Heart left ventricle (tissue), 16 donors: ENCODE measurements at regions not wholly inside any gene's neighbourhood (a gene's known extent, or its start where the extent isn't known, plus 50 kb on each side); places are given as distances from the start of the nearest gene placed in this dataset.
"Not testable (repeated sequence)": the region's sequence is repeated elsewhere in the genome, so short reads cannot be mapped to it uniquely, and the experiment has no call there.

Experiments
- ATAC-seq, 4 donors: fragments of 200-7000 bp; cut with Tn5 transposase; one replicate each; pipeline ENCODE4 v1.9.1; 2020 to 2022; ENCODE audit warnings: moderate library complexity in 4 of 4, mild to moderate bottlenecking in 3 of 4, moderate number of reproducible peaks in 1 of 4
- DNase-seq, 5 donors: peaks; one replicate each; pipeline ENCODE4 v3.0.0-alpha.2; 2020
- H3K27ac ChIP-seq, 12 donors: fragments of 200-600 bp; sonication (generic) in 4 of 12; one replicate each; pipeline versions ENCODE4 v1.5.0 to v1.8.0; 2016 to 2022; ENCODE audit warnings: mild to moderate bottlenecking in 2 of 12
- H3K27me3 ChIP-seq, 9 donors: fragments of 200-600 bp; sonication (generic) in 2 of 9; one replicate each; pipeline versions ENCODE4 v1.5.1 to v1.8.0; 2016 to 2022; ENCODE audit warnings: mild to moderate bottlenecking in 3 of 9
- H3K36me3 ChIP-seq, 9 donors: fragments of 200-600 bp; sonication (generic) in 2 of 9; one replicate each; pipeline versions ENCODE4 v1.5.0 to v1.8.0; 2018 to 2022; ENCODE audit warnings: mild to moderate bottlenecking in 2 of 9
- H3K4me1 ChIP-seq, 12 donors: fragments of 200-600 bp; sonication (generic) in 4 of 12; one replicate each; pipeline versions ENCODE4 v1.5.0 to v1.8.0; 2016 to 2022; ENCODE audit warnings: mild to moderate bottlenecking in 3 of 12
- H3K4me3 ChIP-seq, 12 donors: fragments of 200-600 bp; sonication (generic) in 4 of 12; one replicate each; pipeline versions ENCODE4 v1.5.0 to v1.8.0; 2017 to 2022; ENCODE audit warnings: mild to moderate bottlenecking in 9 of 12, moderate library complexity in 4 of 12
- H3K9me3 ChIP-seq, 12 donors: fragments of 200-600 bp; sonication (generic) in 4 of 12; one replicate each; pipeline versions ENCODE4 v1.5.0 to v1.8.0; 2016 to 2022; ENCODE audit warnings: mild to moderate bottlenecking in 1 of 12
- CTCF ChIP-seq, 12 donors: fragments of 200-600 bp; sonication (generic) in 4 of 12; IDR thresholded peaks; one replicate each; pipeline versions ENCODE4 v1.5.0 to v1.8.0; 2018 to 2022; ENCODE audit warnings: antibody characterized with exemption in 12 of 12, mild to moderate bottlenecking in 5 of 12
- POLR2A ChIP-seq, 2 donors: fragments of 450-650 bp; IDR thresholded peaks; one replicate each; pipeline ENCODE4 v1.6.1; 2017; ENCODE audit warnings: antibody characterized with exemption in 2 of 2, mild to moderate bottlenecking in 2 of 2, moderate library complexity in 2 of 2
- WGBS, 4 donors: extraction: QIAGEN DNeasy Blood & Tissue Kit in 2 of 4; methylation state at CpG; one replicate each; pipeline versions ENCODE4 v1.1.5 to v1.1.7; 2013 to 2018; 5-methylcytosine and 5-hydroxymethylcytosine counted together
- intact Hi-C, 10 donors: fragments of 100-400 bp; cut with DNase I; formaldehyde crosslinking; loops; one replicate each; pipeline versions ENCODE4 v1.11.1 to v1.14.2; 2022
- donor health status: ischemic (EF 13 %, LVEDD 7.1; RV severe dilation, severe dysfunction).
- donor health status: healthy with polysubstance abuse.
- donor health status: DM: no; HTN: yes; CAD: no.
- donor health status: DM: no; HTN: no; CAD: no.
- donor health status: ischemic (EF 25% LVEDD 6.9; RV normal size, moderate dysfunction).
- donor health status: ischemic (EF 25% LVEDD 5.7; RV mildly dilated, moderate dysfunction).
- donor health status: healthy.
- donor health status: DM: yes; HTN: yes; CAD: no.
- donor health status: ischemic (EF 35%, LVEDD 5.7; RV mildly dilated, moderate dysfunction).
- donor health status: nonischemic (EF 11% LVEDD 7.7; RV severe dilation, severe dysfunction).
- donor health status: DM: yes; HTN: yes; CAD: no.
- donor health status: PGD.
- donor health status: ischemic (EF 29% LVEDD 5.4; RV normal size, mild dysfunction).
- donor health status: nonischemic (EF 23%, LVEDD 6.1; RV moderate dilation, normal function).

- Histone ChIP-seq H3K9me3 (no peaks in the 10 kb centered on the region), H3K27ac (no peak overlapping the region), H3K27me3 (no peaks in the 10 kb centered on the region), H3K4me3 (no peak overlapping the region), H3K4me1 (no peaks in the 10 kb centered on the region), H3K36me3 (no peaks in the 10 kb centered on the region)
- ATAC-seq (no peak), DNase-seq (no peak)
- no peak for TF ChIP-seq CTCF (IDR thresholded peaks at IDR 0.05)
- no peak for TF ChIP-seq POLR2A (IDR thresholded peaks at IDR 0.05)
- intact Hi-C loops, result loop anchor here in 1 of 10 donors (10.0 kb wide), 1 partner anchor 50 kb away; no protein-coding TSS in a partner anchor
- 67 to 77% (median 75%) methylated on average over 1 of the region's 1 CpG for WGBS, 4 donors
Observed at GRCh38 chr3:15875016-15875689, 77.4 kb upstream of the ANKRD28 start.

GRCh38 chr3:15876669-15877068 is 78.9 kb upstream of the ANKRD28 start:
- H3K4me3 ChIP-seq, result no peak overlapping the region
- WGBS, 4 donors, result 80 to 95% (median 85%) methylated on average over 1 of the region's 1 CpG
- H3K36me3 ChIP-seq, result no peaks in the 10 kb centered on the region
- no peak for TF ChIP-seq POLR2A (IDR thresholded peaks at IDR 0.05)
- no peak for TF ChIP-seq CTCF (IDR thresholded peaks at IDR 0.05)
- H3K9me3 ChIP-seq, result no peaks in the 10 kb centered on the region
- H3K4me1 ChIP-seq, result no peaks in the 10 kb centered on the region
- H3K27me3 ChIP-seq, result no peaks in the 10 kb centered on the region
- ATAC-seq (no peak), DNase-seq (no peak)
- H3K27ac ChIP-seq, result no peak overlapping the region
- intact Hi-C loops, result loop anchor here in 1 of 10 donors (10.0 kb wide), 1 partner anchor 48 kb away; no protein-coding TSS in a partner anchor

- H3K36me3 ChIP-seq, result no peaks in the 10 kb centered on the region
- H3K4me1 ChIP-seq, result no peaks in the 10 kb centered on the region
- TF ChIP-seq POLR2A (IDR thresholded peaks at IDR 0.05), result no peak
- no peak for TF ChIP-seq CTCF (IDR thresholded peaks at IDR 0.05)
- ATAC-seq, result no peak
- no peak overlapping the region for H3K27ac ChIP-seq
- no peaks in the 10 kb centered on the region for H3K27me3 ChIP-seq
- WGBS, 4 donors, result 94 to 98% (median 97%) methylated on average over 19 to 20 of the region's 20 CpGs
- no peak overlapping the region for H3K4me3 ChIP-seq
- H3K9me3 ChIP-seq, result no peaks in the 10 kb centered on the region
- intact Hi-C loops, result loop anchor here in 1 of 10 donors (10.0 kb wide), 1 partner anchor 47 kb away; no protein-coding TSS in a partner anchor
- DNase-seq, result no peak
Observed at GRCh38 chr3:15877813-15878212, 80.0 kb upstream of the ANKRD28 start.

GRCh38 chr3:15879787-15880186 is 82.0 kb upstream of the ANKRD28 start:
- intact Hi-C loops, result loop anchor here in 1 of 10 donors (10.0 kb wide), 1 partner anchor 45 kb away; no protein-coding TSS in a partner anchor
- H3K4me3 ChIP-seq, H3K9me3 ChIP-seq, DNase-seq, H3K27me3 ChIP-seq, H3K36me3 ChIP-seq, H3K27ac ChIP-seq, ATAC-seq, H3K4me1 ChIP-seq: not testable (repeated sequence)
- 85 to 91% (median 86%) methylated on average over 3 of the region's 3 CpGs for WGBS, 4 donors

- no peak for ATAC-seq
- 29 to 50% (median 36%) methylated on average over 2 of the region's 2 CpGs for WGBS, 4 donors
- no peak overlapping the region for H3K27ac ChIP-seq
- no peak overlapping the region for H3K4me3 ChIP-seq
- no peaks in the 10 kb centered on the region for H3K27me3 ChIP-seq
- intact Hi-C loops, result no loop called here
- no peak for DNase-seq
- TF ChIP-seq POLR2A (IDR thresholded peaks at IDR 0.05) (no peak), CTCF (IDR thresholded peaks at IDR 0.05) (no peak)
- H3K4me1 ChIP-seq, result no peaks in the 10 kb centered on the region
- H3K9me3 ChIP-seq, result no peaks in the 10 kb centered on the region
- H3K36me3 ChIP-seq, result no peaks in the 10 kb centered on the region
Observed at GRCh38 chr3:15882577-15882976, 84.8 kb upstream of the ANKRD28 start.
